NCI-H1092 treated with DMSO at 0.1 percent for 48 hours (cell line): ENCODE measurements at regions not wholly inside any gene's neighbourhood (a gene's known extent, or its start where the extent isn't known, plus 50 kb on each side); places are given as distances from the start of the nearest gene placed in this dataset.
"Not testable (repeated sequence)": the region's sequence is repeated elsewhere in the genome, so short reads cannot be mapped to it uniquely, and the experiment has no call there.

Source experiments
- DNase-seq: peaks from one replicate; lab custom pipeline; 2025; lab: John Stamatoyannopoulos, UW

DNA sequence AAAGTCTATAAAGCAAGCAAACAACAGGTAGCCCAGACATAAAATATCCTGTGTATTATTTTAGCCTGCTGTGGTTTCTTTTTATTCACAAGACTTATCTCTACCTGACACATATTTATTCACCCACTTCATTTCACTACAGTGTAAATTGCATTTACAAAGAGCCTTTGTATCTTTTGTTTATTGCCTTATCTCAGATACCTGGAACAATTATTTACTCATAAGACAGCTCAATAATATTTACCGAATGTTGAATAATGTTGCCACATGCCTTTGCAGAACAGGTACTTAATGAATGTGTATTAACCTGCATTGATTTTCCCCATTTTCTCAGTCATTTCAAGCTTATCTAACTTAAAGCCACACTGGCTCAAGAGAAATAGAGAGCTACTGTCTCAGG lies 603.6 kb downstream of the FBXO15 start:
- no peak for DNase-seq

DNA sequence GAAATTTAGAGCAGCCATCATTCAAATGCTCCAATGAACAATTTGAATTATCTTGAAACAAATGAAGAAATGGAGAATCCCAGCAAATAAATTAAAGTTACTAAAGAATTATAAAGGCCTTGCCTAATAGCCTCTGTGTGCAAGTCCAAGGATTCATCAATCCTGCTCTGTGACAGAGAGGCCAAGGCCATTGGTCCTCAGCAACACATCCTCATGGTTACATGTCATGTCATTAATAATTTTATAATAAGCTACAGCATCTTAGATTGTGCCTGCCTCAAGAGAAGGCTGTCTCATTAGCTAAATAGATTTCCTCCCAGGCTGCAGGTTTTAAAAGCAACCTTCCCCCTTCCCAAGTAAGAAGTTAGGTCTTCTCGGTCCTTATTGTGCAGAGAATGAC lies 611.6 kb downstream of the FBXO15 start:
- no peak for DNase-seq

- no peak for DNase-seq
Observed at GRCh38 chr18:73535189-73535588, 612.4 kb downstream of the FBXO15 start.

DNA sequence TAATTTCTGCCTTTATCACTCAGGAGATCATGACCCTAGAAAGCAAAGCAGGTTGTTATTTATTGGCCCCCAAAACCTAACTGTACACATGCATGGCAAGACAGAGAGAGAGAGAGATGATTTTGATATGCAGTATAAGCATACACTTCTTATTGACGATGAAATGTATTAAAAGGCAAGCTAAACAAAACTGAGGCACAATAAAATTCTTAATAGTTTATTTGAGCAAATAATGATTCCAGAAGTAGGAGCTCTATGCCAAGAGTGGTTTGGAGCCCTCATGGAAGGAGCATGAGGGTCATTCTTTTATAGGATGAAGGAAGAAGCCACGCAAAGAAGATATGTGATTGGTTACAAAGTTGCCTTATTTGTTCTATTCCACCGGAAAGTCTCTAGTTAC lies 616.0 kb downstream of the FBXO15 start:
- no peak for DNase-seq

DNA sequence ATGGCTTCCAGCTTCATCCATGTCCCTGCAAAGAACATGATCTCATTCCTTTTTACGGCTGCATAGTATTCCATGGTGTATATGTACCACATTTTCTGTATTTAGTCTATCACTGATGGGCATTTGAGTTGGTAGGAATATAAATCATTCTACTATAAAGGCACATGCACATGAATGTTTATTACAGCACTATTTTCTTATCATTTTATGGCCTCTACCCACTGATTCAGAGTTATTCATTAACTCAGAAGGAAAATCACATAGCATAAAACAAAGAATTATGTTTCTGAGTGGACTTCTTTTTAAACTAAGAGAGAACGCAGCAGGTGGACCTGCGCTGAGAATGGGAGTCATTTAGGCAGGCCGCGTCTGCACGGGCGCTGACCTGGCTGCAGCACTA lies 619.6 kb downstream of the FBXO15 start:
- DNase-seq: no peak

DNA sequence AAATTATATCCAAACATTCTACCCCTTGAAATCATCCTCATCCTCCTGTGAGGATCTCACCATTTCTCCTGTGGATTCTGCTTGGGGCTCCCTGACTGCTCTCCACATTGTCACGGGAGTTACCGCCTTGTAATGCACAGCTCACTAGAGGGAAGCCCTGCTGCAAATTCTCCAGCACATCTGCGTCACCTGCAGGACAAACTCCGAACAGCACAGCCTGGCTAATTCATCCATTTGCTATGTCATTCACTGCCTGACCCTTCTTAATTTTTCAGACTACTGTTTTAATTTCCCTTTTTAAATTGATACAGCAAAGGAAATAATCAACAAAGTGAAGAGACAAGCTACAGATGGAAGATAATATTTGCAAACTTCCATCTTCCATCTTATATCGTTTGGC lies 627.4 kb downstream of the FBXO15 start:
- no peak for DNase-seq

GRCh38 chr18:73516056-73516455 lies 631.6 kb downstream of the FBXO15 start:
- DNase-seq: not testable (repeated sequence)

- no peak for DNase-seq
Observed at GRCh38 chr18:73514449-73514848, 633.2 kb downstream of the FBXO15 start.

DNA sequence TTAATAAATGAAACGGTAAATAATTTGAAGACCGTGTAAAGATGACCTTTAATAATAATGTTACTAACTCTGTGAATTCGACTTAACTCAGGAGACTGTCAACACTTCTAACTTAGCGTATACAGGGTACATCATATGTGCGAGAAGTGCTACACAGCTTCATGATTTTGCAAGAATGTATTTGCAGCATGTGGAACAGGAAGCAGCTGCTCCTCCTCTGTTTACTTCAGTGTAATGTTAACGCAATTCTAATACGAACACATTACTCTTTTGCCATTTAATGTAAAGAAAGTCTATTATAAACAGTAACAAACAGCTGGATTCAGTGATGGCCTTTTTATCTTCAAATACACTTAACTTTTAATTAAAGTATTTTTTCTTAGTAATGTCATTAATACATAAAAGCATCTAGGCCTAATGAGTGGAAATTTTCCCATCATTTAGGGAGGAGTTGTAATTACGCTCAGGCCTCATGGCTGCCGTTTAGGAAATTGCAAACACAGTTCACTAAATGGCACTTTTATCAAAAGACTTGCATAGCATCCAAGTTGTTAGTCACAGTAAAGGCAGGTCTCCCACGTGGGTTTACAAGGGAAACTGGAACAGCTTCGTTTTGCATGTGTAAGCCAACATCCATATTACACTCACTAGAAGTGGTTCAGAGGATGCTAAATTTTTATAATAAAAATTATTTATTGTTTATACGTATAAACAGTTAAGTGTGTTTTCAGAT lies 635.7 kb downstream of the FBXO15 start:
- DNase-seq: peak; percentile 9

- DNase-seq: no peak
Observed at GRCh38 chr18:73509460-73509859, 638.2 kb downstream of the FBXO15 start.

DNA sequence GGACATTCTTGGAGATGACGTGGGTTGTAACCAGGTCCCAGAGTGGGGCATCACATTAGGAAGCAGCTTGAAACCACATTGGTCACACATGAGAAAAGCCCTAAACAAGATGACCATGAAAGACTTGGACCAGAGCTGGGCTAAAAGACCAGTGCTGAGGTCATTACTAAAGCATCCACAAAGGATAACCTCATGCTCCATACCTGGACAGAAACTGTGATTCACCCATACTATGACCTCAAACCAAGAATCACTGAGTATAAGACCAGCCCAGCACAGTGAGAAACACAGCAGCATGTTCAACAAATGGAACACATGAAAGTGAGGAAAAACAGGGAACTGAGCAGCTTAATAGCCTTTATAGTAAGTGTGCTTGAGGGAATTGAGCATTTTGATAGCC lies 635.5 kb upstream of the NETO1 start:
- no peak for DNase-seq

GRCh38 chr18:73487966-73488365 lies 620.2 kb upstream of the NETO1 start:
- DNase-seq: no peak

DNA sequence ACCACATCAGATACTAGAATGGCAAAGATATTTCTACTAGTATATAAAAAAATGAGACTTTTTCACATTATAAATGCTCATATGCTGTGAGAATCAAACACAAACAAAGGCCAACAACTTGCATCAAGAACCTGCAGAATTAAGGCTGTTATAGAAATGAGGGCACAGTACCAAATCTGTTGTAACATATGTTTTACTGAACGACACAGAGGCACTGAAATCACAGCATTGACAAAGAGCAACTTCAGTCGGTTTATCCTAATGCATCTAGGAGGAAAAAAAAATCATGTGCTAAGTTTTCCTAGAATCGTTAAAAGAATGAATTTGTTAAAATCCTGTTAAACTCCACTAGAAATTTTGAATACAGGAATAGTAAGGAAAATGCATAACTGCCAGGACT lies 617.4 kb upstream of the NETO1 start:
- no peak for DNase-seq

- DNase-seq: no peak
Observed at GRCh38 chr18:73482901-73483300, 615.1 kb upstream of the NETO1 start.

GRCh38 chr18:73479477-73479876 lies 611.7 kb upstream of the NETO1 start:
- no peak for DNase-seq

DNA sequence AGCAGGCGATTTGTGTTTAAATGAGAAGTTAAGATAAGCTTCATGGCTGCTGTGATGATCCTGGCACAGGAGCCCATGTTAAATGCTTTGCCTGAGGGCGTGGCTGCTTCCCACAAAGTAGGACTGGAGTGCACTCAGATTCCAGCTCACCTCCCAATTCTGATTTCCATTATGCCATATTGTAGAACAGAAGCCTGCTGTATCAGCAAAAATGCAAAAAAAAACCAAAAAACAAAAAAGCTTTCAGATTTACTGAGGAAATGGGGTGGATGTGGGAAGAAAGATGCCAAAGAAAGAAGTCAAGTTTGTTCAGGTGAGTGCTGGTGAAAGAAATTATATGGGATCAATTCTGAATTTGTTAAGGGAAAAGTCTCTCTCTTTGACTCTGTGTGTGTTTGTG lies 610.4 kb upstream of the NETO1 start:
- no peak for DNase-seq

DNA sequence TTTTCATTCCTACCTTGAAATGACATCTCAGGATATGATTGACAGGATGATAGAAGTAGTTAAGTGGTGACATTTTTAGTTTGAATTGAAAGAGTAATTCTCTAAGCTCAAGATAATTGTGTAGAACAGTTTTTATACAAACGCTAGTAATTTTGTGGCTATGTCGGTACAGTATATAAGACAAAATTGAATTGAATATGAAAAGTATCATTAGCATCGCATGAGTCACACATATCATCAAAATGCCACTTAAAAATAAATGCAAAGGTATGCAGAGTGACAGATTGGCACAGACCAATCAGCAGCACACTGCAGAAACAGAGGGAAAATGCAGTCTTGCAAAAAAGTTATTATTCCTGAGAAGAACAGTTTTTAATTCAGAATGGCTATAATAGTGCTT lies 608.2 kb upstream of the NETO1 start:
- no peak for DNase-seq

GRCh38 chr18:73462092-73462491 lies 594.3 kb upstream of the NETO1 start:
- DNase-seq: peak; percentile 4

- DNase-seq: no peak
Observed at GRCh38 chr18:73461780-73462059, 593.9 kb upstream of the NETO1 start.

DNA sequence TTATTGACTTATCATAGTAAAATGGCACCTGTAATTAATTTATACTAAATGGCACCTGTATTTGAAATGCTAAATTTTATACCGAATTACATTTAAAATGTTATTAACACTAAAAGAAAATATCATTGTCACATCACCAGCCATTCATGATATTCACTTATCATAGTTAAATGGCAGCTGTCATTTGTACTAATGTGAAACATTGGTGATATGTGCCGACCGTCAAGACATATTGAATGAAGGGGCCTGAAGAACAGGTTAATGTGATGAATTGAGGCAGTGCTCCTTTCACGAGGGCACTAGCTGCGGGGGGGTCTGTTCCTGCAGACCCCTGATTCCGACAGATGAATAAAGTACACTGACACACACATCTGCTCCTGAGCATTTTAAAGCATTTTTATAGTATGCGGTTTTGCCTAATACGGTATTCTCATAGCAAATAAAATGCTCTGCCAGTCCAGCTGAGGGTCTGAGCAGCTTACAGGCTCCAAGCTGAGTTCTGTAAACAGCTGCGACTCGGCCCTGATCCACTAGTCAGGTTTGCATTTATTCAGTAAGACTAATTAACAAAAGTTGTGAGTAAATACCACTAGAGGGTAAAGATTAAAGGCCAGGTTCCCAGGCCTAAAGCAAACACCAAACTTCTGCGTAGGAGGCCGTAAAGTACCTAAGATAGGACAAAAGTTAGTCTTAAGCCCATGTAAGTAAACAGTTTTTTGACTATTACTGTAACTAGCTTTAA lies 593.4 kb upstream of the NETO1 start:
- DNase-seq: no peak

DNA sequence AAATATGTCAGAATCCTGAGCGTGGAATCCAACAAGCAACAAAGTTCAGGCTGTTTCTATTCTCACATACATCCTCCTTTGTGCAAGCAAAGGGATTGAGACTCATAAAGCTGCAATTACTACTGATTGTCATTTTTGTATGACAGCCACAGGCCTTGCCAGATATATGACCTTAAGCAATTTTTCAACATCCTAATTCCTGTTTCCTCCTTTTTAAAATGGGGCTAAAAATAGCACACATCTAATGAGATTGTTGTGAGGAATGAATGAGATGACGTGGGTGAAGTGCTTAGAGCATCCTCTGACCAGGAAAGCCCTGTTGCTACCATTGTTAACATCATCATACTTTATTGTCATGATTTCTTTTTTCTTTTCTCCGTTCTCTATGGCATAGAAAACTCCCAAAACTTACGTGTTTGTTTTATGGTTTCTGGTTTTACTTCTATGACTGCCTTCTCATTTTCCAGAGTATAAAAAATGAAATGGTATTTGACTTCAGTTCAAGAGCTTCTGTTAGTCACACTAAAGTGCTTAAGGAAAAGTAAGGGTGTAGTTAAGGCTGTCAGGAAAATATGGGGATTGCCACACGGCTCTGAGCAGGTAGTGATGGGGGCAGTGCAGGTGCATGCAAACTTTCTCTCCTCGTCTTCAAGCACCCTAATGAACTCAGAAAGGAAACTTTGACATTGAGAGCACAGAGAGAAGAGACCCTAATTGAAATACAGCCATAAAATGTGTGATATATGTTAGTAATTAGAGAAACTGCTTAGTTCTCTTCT lies 590.6 kb upstream of the NETO1 start:
- no peak for DNase-seq

GRCh38 chr18:73456643-73457042 lies 588.9 kb upstream of the NETO1 start:
- DNase-seq: no peak

DNA sequence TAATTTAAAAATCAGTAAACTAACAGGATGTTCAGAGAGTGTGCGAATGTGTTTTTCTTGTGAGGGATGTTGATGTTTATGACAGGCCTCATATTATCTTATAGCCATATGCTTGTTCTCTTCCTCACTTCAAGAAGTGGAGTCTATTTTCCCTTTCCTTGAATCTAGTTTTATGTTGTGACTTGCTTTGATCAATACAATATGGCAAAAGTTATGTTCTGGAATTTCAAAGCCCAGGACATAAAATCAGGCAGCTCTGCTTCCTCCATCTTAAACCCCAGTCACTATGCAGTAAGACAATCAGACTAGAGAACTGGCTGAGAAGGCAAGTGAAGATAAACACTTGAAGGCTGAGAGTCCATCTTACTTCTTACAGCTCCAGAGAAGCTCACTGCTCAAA lies 585.1 kb upstream of the NETO1 start:
- no peak for DNase-seq
